MM.1S (cell line): ENCODE measurements at regions not wholly inside any gene's neighbourhood (a gene's known extent, or its start where the extent isn't known, plus 50 kb on each side); places are given as distances from the start of the nearest gene placed in this dataset.

Experiments
- DNase-seq: peaks from one replicate; pipeline ENCODE4 v3.0.0-alpha.2; 2015
- H2AFZ ChIP-seq: fragments of 300-600 bp; sonication (generic); 2 replicates; pipeline ENCODE4 v1.6.0; 2016; ENCODE audit warnings: antibody characterized with exemption, low read length
- H3F3A ChIP-seq: fragments of 300-600 bp; sonication (generic); 2 replicates; pipeline ENCODE4 v1.6.1; 2016; ENCODE audit warnings: mild to moderate bottlenecking, antibody characterized with exemption, low read length, moderate library complexity, mixed read lengths; ENCODE audit not compliant: insufficient read depth
- H3K27ac ChIP-seq: fragments of 300-600 bp; sonication (generic); 2 replicates; pipeline ENCODE4 v1.5.1; 2016; ENCODE audit warnings: mild to moderate bottlenecking, low read length
- H3K27me3 ChIP-seq: fragments of 300-600 bp; sonication (generic); replicated peaks from 2 replicates; pipeline ENCODE4 v1.6.0; 2016; ENCODE audit warnings: low read length; ENCODE audit not compliant: insufficient read depth
- H3K36me3 ChIP-seq: fragments of 300-600 bp; sonication (generic); replicated peaks from 2 replicates; pipeline ENCODE4 v1.6.1; 2016; ENCODE audit warnings: mild to moderate bottlenecking, low read length, mixed read lengths; ENCODE audit not compliant: insufficient read depth
- H3K4me1 ChIP-seq: fragments of 300-600 bp; sonication (generic); 2 replicates; pipeline ENCODE4 v1.6.1; 2016; ENCODE audit warnings: low read length, mixed read lengths
- H3K4me2 ChIP-seq: fragments of 300-600 bp; sonication (generic); 2 replicates; pipeline ENCODE4 v1.6.0; 2016; ENCODE audit warnings: low read depth, low read length
- H3K4me3 ChIP-seq: fragments of 300-600 bp; sonication (generic); 2 replicates; pipeline ENCODE4 v1.5.1; 2016; ENCODE audit warnings: low read length, mixed read lengths
- H3K79me2 ChIP-seq: fragments of 300-600 bp; sonication (generic); 2 replicates; pipeline ENCODE4 v1.6.1; 2016; ENCODE audit warnings: mixed run types, low read length, mixed read lengths
- H3K9ac ChIP-seq: fragments of 300-600 bp; sonication (generic); 2 replicates; pipeline ENCODE4 v1.6.1; 2016; ENCODE audit warnings: low read length, mixed read lengths
- H3K9me2 ChIP-seq: fragments of 300-600 bp; sonication (generic); replicated peaks from 2 replicates; pipeline ENCODE4 v1.6.1; 2016; ENCODE audit warnings: mild to moderate bottlenecking, low read length, mixed read lengths; ENCODE audit not compliant: insufficient read depth
- H3K9me3 ChIP-seq: fragments of 300-600 bp; sonication (generic); replicated peaks from 2 replicates; pipeline ENCODE4 v1.6.1; 2016; ENCODE audit warnings: mild to moderate bottlenecking, low read length, mixed read lengths; ENCODE audit not compliant: insufficient read depth
- H4K20me1 ChIP-seq: fragments of 300-600 bp; sonication (generic); 2 replicates; pipeline ENCODE4 v1.6.1; 2016; ENCODE audit warnings: mild to moderate bottlenecking, low read length, moderate library complexity, mixed read lengths; ENCODE audit not compliant: insufficient read depth
- CTCF ChIP-seq: fragments of 300-600 bp; sonication (generic); IDR thresholded peaks from 2 replicates; pipeline ENCODE4 v1.5.1; 2016; ENCODE audit warnings: antibody characterized with exemption, low read length, mixed read lengths
- EZH2 ChIP-seq: fragments of 300-600 bp; sonication (generic); optimal IDR thresholded peaks from 2 replicates; pipeline ENCODE3; 2017; ENCODE audit warnings: low read depth, mild to moderate bottlenecking, antibody characterized with exemption, low read length, mixed read lengths
- EZH2phosphoT487 ChIP-seq: fragments of 300-600 bp; sonication (generic); IDR thresholded peaks from 2 replicates; pipeline ENCODE4 v1.6.1; 2018; ENCODE audit warnings: antibody characterized with exemption, low read length

- Histone ChIP-seq H3K4me3 (no peak overlapping the region), H3K4me2 (no peak overlapping the region), H3K36me3 (no peaks in the 10 kb centered on the region), H3K9me3 (no peaks in the 10 kb centered on the region), H3K9me2 (no peaks in the 10 kb centered on the region), H4K20me1 (no peaks in the 10 kb centered on the region), H3K9ac (no peak overlapping the region), H2AFZ (no peak overlapping the region), H3F3A (no peaks in the 10 kb centered on the region), H3K79me2 (no peaks in the 10 kb centered on the region), H3K27me3 (no peaks in the 10 kb centered on the region), H3K27ac (no peak overlapping the region), H3K4me1 (no peaks in the 10 kb centered on the region)
- no peak for TF ChIP-seq CTCF
- no peak for TF ChIP-seq EZH2
- TF ChIP-seq EZH2phosphoT487: no peak
- DNase-seq: no peak
These were observed 116.2 kb downstream of the OLIG3 start for GRCh38 chr6:137378090-137378369.

GRCh38 chr6:137373296-137373695, 120.9 kb downstream of the OLIG3 start:
- Histone ChIP-seq H3K4me2 (no peak overlapping the region), H3K4me1 (peaks cover 12% of the 10 kb centered on the region), H3K9me2 (no peaks in the 10 kb centered on the region), H3K9ac (no peak overlapping the region), H3K27ac (no peak overlapping the region), H3K9me3 (no peaks in the 10 kb centered on the region), H3K36me3 (no peaks in the 10 kb centered on the region), H3K4me3 (no peak overlapping the region), H3F3A (0 out of 2 replicates have a peak, but pooled peaks cover 8% of the 10 kb centered on the region), H3K27me3 (no peaks in the 10 kb centered on the region), H3K79me2 (no peaks in the 10 kb centered on the region), H2AFZ (no peak overlapping the region), H4K20me1 (no peaks in the 10 kb centered on the region)
- TF ChIP-seq EZH2phosphoT487 (no peak), CTCF (no peak), EZH2 (no peak)
- DNase-seq: no peak

- Histone ChIP-seq H3K9me2 (no peaks in the 10 kb centered on the region), H3K4me3 (no peak overlapping the region), H3K27ac (no peak overlapping the region), H3F3A (0 out of 2 replicates have a peak, but pooled peaks cover 8% of the 10 kb centered on the region), H3K9ac (no peak overlapping the region), H2AFZ (no peak overlapping the region), H3K4me1 (peaks cover 12% of the 10 kb centered on the region), H3K9me3 (no peaks in the 10 kb centered on the region), H3K4me2 (no peak overlapping the region), H4K20me1 (no peaks in the 10 kb centered on the region), H3K79me2 (no peaks in the 10 kb centered on the region), H3K36me3 (no peaks in the 10 kb centered on the region), H3K27me3 (no peaks in the 10 kb centered on the region)
- TF ChIP-seq EZH2: no peak
- no peak for TF ChIP-seq CTCF
- TF ChIP-seq EZH2phosphoT487: no peak
- no peak for DNase-seq
These were observed 121.7 kb downstream of the OLIG3 start for GRCh38 chr6:137372532-137372931.

DNA sequence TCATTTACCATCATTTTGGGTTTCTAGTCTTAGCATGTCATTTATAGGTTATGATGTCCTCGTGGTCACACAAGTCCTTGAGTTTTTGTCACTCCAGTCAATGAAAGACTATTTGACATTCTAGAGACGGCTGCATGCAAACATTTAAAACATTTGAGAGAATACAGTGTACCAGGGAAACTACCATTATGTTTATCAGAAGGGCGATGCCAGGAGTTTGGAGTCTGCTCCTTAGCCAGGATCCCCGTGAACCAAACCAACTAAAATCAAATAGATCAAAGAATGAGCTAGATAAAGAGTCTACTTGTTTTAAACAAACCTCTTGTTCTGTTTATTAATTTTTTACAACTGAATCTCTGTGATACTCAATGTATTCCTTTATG, 122.6 kb downstream of the OLIG3 start:
- Histone ChIP-seq H3K4me2 (no peak overlapping the region), H4K20me1 (no peaks in the 10 kb centered on the region), H3K9ac (no peak overlapping the region), H3K27me3 (no peaks in the 10 kb centered on the region), H3K4me3 (no peak overlapping the region), H3K36me3 (no peaks in the 10 kb centered on the region), H2AFZ (no peak overlapping the region), H3K9me3 (no peaks in the 10 kb centered on the region), H3K79me2 (no peaks in the 10 kb centered on the region), H3K27ac (no peak overlapping the region), H3K4me1 (peaks cover 15% of the 10 kb centered on the region), H3K9me2 (no peaks in the 10 kb centered on the region), H3F3A (0 out of 2 replicates have a peak, but pooled peaks cover 8% of the 10 kb centered on the region)
- TF ChIP-seq EZH2 (no peak), CTCF (no peak), EZH2phosphoT487 (no peak)
- DNase-seq: no peak
